Umbilical cord (tissue), 1 donor: ENCODE measurements at regions not wholly inside any gene's neighbourhood (a gene's known extent, or its start where the extent isn't known, plus 50 kb on each side); places are given as distances from the start of the nearest gene placed in this dataset.
A peak's percentile ranks its signal among the peaks of the same experiment; 100 is the strongest.
"Not testable (repeated sequence)": the region's sequence is repeated elsewhere in the genome, so short reads cannot be mapped to it uniquely, and the experiment has no call there.

Source experiments
- DNase-seq: peaks from one replicate; pipeline ENCODE4 v3.0.0-alpha.2; 2015; ENCODE audit warnings: low spot score

DNA sequence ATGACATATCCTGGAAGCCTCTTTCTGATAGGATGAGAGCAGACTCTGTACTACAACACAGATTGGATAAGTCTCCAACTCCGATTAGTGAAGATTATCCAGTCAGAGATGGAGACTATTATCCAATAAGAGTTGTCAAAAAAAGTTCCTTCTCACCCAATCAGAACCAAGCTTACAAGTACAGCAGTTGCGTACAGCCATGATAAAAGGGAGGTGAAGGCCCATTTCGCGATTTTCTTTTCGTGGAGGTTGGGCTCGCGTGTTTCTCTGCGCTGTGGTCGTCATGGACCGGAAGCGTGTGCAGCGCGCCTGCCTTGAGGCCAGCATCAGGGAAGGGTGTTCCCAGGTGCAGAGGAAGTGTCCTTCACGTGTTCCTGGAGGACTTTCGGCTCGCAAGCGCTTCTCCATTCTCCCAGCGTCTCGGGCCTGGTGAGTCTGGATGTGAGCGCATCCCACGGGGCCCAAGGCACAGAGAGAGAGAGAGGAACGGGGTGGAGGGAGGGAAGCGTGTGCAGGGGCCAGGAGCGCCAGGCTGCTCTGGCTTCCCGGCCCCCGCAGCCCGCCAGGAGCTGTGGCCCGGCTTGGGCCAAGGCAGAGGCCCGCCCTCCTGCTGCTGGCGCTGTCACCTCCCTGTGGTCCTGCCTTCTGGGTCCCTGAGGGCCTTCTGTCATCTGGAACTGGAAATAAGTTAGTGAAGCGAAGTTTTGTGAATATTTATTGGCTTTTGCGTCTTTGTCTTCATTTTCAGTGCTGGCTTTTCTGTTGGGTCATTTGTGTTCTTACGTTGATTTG lies 53.9 kb downstream of the CDRT15L2 start:
- DNase-seq, result not testable (repeated sequence)

- DNase-seq, result not testable (repeated sequence)
These were observed 60.6 kb downstream of the CDRT15L2 start for GRCh38 chr17:20640147-20640546.

- peak; percentile 30 for DNase-seq
These were observed 67.2 kb downstream of the CDRT15L2 start for GRCh38 chr17:20646661-20647272.

DNA sequence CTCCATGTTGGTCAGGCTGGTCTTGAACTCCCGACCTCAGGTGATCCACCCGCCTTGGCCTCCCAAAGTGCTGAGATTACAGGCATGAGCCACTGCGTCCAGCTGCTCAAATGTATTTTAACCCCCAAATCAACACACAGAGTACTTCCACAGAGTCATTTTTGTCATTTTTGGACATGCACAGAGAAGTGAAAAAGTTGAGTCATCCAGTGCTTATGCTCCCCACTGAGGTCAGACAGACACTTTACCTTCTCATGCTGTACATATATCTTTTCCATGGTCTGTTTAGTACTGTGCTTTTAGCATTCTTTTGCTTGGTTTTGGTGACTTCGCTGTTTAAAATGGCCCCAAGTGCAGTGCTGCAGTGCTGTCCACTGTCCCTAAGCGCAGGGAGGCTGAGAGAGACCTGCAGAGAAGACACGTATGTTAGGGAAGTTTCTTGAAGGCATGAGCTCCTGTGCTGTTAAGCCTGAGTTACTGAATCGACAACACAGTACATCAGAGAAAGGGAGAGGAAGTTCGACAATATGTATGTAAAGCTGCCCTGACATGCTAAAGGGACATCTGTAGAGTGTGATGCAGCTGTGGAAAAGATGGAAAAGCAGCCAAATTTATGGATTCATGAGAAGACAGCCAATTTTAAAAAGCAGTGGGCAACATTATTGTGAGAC lies 69.7 kb downstream of the CDRT15L2 start:
- not testable (repeated sequence) for DNase-seq

DNA sequence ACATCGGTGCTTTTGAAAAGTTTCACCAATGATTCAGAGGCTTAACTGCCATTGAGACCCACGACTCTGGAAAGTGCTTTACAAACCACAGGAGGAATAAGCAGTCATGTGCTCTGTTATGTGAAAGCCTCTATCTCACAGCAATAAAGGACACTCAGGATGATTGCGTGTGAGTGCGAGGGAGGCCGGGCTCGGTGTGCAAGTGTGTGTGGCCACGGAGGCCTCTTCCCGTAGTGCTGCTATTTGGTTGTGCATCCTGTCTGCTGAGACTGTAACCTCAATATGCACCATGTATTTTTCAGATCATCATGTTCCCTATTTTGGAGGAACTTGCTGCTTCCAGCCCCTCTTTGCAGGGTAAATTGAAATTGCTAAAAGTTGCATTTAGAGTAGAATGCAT lies 71.5 kb downstream of the CDRT15L2 start:
- not testable (repeated sequence) for DNase-seq

- not testable (repeated sequence) for DNase-seq
These were observed 72.2 kb downstream of the CDRT15L2 start for GRCh38 chr17:20651736-20652135.

DNA sequence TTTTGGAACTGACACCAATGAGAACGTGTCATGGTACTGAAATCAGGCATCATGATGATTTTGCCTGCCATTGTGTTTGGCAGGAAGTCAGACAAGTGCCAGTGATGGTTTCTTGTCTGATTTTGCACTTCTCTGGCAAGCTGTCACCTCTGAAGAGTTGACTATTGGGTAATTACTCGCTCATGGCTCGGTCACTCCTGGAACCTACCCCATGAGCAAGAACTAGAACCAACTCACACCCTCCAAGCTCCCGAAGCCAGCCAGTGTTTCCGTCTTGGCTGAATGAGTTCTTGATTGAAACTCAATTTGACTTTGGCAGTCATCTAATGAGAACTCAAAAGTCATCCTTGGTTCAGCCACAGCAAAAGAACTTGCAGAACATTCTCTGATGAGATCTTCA lies 73.9 kb downstream of the CDRT15L2 start:
- not testable (repeated sequence) for DNase-seq

- not testable (repeated sequence) for DNase-seq
These were observed 74.6 kb downstream of the CDRT15L2 start for GRCh38 chr17:20654114-20654513.

- not testable (repeated sequence) for DNase-seq
These were observed 75.1 kb downstream of the CDRT15L2 start for GRCh38 chr17:20654575-20654974.

DNA sequence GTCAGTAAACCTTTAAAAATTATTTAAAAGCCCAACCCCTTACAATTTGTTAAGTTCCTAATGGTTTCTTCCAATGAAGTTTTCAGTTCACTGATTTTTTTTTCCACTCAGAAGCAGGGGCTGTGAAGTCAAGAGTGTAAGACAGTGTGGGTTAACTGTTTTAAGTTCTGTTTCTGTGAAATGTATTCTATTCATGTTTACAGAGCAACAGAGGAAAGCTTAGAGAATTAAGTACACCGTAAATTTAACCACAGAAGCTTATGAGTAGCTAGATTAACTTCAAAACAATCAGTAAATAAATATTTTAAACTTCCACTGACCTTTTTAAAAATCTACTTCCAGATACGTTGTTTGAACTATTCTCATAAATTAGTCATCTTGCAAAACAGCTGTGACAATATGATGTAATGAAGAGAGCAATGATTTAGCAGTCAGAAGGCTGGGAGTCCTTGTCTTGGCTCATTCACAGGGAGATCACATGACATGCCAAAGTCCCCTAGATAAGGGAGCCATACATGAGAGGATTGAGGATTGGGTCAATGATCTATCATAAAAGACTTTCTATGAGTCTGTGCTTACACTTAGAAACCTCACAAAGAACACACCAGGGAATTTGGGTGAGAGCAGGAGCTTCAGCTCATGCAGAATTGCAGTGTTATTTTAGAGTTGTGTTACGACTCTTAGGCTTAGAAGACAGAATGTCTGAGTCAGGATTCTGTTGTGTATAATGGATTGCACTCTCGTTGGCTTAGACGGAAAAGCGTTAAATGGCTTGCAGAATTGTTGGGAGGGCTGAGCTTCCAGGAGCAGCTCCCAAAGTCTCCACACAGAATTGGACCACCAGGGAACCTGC lies 85.8 kb downstream of the CDRT15L2 start:
- DNase-seq, result peak; percentile 84

DNA sequence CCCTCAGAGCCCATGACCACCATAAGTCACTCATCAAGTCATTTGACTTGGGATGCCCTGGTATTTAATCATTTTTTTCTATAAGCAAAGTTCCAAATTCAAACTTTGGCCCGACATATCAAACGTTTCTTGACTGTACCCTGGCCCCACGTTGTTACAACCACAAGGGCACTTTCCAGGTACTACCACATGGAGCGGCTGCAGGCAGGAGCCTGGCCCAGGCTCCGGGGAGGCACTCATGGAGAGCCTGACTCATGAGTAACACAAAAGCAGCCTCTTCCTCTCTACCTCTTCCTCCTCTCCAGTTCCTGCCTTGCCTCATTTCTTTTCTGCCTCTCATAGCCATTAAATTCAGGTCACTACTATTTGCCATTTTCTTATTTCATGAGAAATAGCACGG lies 87.2 kb downstream of the CDRT15L2 start:
- DNase-seq, result not testable (repeated sequence)

- DNase-seq, result not testable (repeated sequence)
These were observed 88.2 kb downstream of the CDRT15L2 start for GRCh38 chr17:20667712-20668111.

- DNase-seq, result not testable (repeated sequence)
These were observed 88.8 kb downstream of the CDRT15L2 start for GRCh38 chr17:20668316-20668715.

- DNase-seq, result not testable (repeated sequence)
These were observed 89.3 kb downstream of the CDRT15L2 start for GRCh38 chr17:20668868-20669267.

DNA sequence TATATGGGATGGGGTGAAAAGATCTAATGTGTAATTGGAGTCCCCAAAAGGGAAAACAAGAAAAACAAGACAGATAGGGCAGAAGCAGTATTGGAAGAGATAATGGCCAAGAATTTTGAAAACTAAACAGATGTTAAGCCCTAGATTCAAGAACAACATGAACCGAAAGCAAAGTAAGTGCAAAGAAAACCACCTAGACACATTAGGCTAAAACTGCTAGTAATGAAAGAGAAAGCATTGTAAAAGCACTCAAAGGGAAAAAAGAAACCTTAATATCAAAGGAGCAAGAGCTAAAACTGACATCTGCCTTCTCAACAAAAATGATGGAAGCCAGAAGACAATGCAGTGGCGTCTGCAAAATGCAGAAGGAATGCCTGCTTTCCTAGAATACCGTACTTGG lies 91.0 kb downstream of the CDRT15L2 start:
- not testable (repeated sequence) for DNase-seq

DNA sequence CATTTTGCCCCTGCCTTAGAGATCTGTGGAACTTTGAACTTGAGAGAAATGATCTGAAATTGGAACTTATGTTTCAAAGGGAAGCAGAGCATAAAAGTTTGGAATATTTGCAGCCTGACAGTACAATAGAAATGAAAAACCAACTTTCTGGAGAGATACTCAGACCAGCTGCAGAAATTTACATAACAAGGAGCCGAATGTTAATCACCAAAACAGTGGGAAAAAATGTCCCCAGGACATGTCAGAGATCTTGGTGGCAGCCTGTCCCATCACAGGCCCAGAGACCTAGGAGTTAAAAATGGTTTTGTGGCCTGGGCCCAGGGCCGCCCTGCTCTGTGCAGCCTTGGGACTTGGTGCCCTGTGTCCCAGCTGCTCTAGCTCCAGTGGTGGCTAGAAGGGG lies 94.8 kb downstream of the CDRT15L2 start:
- DNase-seq, result not testable (repeated sequence)

- not testable (repeated sequence) for DNase-seq
These were observed 96.2 kb downstream of the CDRT15L2 start for GRCh38 chr17:20675707-20676106.

- not testable (repeated sequence) for DNase-seq
These were observed 97.1 kb downstream of the CDRT15L2 start for GRCh38 chr17:20676656-20677055.

DNA sequence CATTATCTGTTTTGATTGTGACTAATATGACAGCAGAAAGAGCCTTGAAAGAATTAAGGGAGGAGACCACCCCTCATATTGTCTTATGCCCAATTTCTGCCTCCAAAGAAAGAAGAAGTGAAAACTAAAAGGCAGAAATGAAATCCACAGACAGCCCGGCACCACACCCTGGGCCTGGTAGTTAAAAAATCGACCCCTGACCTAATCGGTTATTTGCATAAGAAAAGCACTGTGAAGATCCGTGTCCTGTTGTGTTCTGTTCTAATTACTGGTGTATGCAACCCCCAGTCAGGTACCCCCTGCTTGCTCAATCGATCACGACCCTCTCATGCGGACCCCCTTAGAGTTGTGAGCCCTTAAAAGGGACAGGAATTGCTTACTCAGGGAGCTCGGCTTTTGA lies 97.9 kb downstream of the CDRT15L2 start:
- DNase-seq, result not testable (repeated sequence)

DNA sequence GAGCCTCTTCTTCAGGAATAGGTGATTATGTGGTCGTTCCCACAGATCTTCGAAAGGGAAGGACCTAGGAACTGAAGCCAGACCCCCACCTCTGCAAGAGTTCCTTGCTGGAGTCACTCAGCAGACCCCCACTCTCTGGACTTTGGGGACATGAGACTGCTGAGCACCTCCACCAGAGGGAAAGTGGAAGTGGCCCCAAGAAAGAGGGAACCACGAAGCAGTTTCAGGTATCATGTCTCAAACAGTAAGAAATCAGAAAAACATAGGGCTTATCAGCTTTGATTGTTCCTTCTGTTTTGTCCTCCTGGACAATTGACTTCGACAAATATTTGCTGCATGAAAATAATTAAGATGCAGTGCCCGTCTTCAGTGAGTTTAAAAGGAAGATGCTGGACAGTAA lies 98.9 kb downstream of the CDRT15L2 start:
- DNase-seq, result not testable (repeated sequence)
